ENCODE measurements at regions not wholly inside any gene's neighbourhood (a gene's known extent, or its start where the extent isn't known, plus 50 kb on each side); places are given as distances from the start of the nearest gene placed in this dataset.

DNA sequence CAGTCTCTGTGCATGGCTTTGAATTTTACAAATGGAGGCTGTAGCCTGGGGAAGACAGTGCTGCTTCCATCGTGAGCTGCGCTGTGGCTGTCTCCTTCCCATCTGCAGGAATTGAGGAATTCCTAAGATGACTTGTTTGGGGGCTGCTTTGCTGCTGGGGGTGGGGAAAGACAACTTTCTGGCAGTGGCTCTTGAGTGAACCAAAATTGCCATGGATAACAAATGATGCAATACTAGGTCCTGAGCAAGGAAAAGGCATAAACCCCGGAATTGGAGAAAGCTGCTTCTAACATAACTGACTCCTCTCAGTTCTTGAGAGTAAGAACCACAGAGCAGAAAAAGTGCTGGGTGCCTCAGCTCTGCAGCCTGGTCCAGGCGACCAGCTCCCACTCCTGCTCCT lies 245.0 kb upstream of the RPL38 start:
- TF ChIP-seq, protein P1, sequence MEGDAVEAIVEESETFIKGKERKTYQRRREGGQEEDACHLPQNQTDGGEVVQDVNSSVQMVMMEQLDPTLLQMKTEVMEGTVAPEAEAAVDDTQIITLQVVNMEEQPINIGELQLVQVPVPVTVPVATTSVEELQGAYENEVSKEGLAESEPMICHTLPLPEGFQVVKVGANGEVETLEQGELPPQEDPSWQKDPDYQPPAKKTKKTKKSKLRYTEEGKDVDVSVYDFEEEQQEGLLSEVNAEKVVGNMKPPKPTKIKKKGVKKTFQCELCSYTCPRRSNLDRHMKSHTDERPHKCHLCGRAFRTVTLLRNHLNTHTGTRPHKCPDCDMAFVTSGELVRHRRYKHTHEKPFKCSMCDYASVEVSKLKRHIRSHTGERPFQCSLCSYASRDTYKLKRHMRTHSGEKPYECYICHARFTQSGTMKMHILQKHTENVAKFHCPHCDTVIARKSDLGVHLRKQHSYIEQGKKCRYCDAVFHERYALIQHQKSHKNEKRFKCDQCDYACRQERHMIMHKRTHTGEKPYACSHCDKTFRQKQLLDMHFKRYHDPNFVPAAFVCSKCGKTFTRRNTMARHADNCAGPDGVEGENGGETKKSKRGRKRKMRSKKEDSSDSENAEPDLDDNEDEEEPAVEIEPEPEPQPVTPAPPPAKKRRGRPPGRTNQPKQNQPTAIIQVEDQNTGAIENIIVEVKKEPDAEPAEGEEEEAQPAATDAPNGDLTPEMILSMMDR (IDR thresholded peaks at IDR 0.05 in 2 of 3, conservative IDR thresholded peaks at IDR 0.05 in 1 of 3; ENCODE audit: borderline replicate concordance in 1 of 3, insufficient read depth in 1 of 3, low read depth in 2 of 3, low read length in 2 of 3): no peak
- TF ChIP-seq POLR2A (IDR thresholded peaks at IDR 0.05; ENCODE audit: borderline replicate concordance, extremely low read depth, insufficient read depth, insufficient read length): no peak
- no peak for TF ChIP-seq ZNF274 (IDR thresholded peaks at IDR 0.05; ENCODE audit: low read depth, low read length)
- TF ChIP-seq FOSL1 (IDR thresholded peaks at IDR 0.05; ENCODE audit: low read depth): no peak
- TF ChIP-seq, protein P2, sequence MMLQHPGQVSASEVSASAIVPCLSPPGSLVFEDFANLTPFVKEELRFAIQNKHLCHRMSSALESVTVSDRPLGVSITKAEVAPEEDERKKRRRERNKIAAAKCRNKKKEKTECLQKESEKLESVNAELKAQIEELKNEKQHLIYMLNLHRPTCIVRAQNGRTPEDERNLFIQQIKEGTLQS (IDR thresholded peaks at IDR 0.05): no peak
- no peak for TF ChIP-seq ELF1 (IDR thresholded peaks at IDR 0.05; ENCODE audit: borderline replicate concordance, low read depth)
- TF ChIP-seq YY1 (IDR thresholded peaks at IDR 0.05; ENCODE audit: extremely low read depth, insufficient replicate concordance, low read depth, low read length): no peak
- TF ChIP-seq, protein P3, sequence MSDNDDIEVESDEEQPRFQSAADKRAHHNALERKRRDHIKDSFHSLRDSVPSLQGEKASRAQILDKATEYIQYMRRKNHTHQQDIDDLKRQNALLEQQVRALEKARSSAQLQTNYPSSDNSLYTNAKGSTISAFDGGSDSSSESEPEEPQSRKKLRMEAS (IDR thresholded peaks at IDR 0.05): no peak
- no peak for TF ChIP-seq POLR2AphosphoS5 (IDR thresholded peaks at IDR 0.05; ENCODE audit: low read depth, low read length)
- TF ChIP-seq TCF7L2 (IDR thresholded peaks at IDR 0.05; ENCODE audit: borderline replicate concordance, extremely low read depth, insufficient read depth, insufficient read length): no peak
- no peak for TF ChIP-seq EZH2 (IDR thresholded peaks at IDR 0.05)

Data from HCT116 (cell line).